ENCODE measurements at regions not wholly inside any gene's neighbourhood (a gene's known extent, or its start where the extent isn't known, plus 50 kb on each side); places are given as distances from the start of the nearest gene placed in this dataset.

- TF ChIP-seq, protein P1, sequence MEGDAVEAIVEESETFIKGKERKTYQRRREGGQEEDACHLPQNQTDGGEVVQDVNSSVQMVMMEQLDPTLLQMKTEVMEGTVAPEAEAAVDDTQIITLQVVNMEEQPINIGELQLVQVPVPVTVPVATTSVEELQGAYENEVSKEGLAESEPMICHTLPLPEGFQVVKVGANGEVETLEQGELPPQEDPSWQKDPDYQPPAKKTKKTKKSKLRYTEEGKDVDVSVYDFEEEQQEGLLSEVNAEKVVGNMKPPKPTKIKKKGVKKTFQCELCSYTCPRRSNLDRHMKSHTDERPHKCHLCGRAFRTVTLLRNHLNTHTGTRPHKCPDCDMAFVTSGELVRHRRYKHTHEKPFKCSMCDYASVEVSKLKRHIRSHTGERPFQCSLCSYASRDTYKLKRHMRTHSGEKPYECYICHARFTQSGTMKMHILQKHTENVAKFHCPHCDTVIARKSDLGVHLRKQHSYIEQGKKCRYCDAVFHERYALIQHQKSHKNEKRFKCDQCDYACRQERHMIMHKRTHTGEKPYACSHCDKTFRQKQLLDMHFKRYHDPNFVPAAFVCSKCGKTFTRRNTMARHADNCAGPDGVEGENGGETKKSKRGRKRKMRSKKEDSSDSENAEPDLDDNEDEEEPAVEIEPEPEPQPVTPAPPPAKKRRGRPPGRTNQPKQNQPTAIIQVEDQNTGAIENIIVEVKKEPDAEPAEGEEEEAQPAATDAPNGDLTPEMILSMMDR (IDR thresholded peaks at IDR 0.05; ENCODE audit: insufficient read depth, low read length): no peak
- no peak for TF ChIP-seq POLR2AphosphoS5 (IDR thresholded peaks at IDR 0.05; ENCODE audit: low read depth)
- TF ChIP-seq REST (IDR thresholded peaks at IDR 0.05; ENCODE audit: insufficient replicate concordance, low read depth): no peak
- no peak for TF ChIP-seq GABPA (IDR thresholded peaks at IDR 0.05; ENCODE audit: low read depth)
These were observed 226.2 kb upstream of the LHX5 start for GRCh38 chr12:113697651-113698509.

Data from HL-60 (cell line).